B cell (primary cell): ENCODE measurements at regions not wholly inside any gene's neighbourhood (a gene's known extent, or its start where the extent isn't known, plus 50 kb on each side); places are given as distances from the start of the nearest gene placed in this dataset.

ENCODE experiments used
- ATAC-seq: fragments of 200-7000 bp; cut with Tn5 transposase; one replicate; pipeline ENCODE4 v1.10.0; 2021; ENCODE audit warnings: low read depth, mild to moderate bottlenecking, moderate number of reproducible peaks, moderate library complexity
- CTCF ChIA-PET: fragments of 350-600 bp; sonication (Branson Sonifier 250); formaldehyde crosslinking; loops from one replicate; lab custom pipeline; 2021; ENCODE audit warnings: antibody characterized with exemption, inconsistent platforms; lab: Charles Lee
- POLR2A ChIA-PET: fragments of 350-600 bp; sonication (Branson Sonifier 250); formaldehyde crosslinking; loops from one replicate; lab custom pipeline; 2021; ENCODE audit warnings: antibody characterized with exemption; lab: Charles Lee
- DNase-seq: peaks from one replicate; pipeline ENCODE4 v3.0.0; 2013
- H2AFZ ChIP-seq: 2 replicates; pipeline ENCODE4 v1.6.1; 2012; ENCODE audit warnings: mild to moderate bottlenecking, low read depth, low read length; ENCODE audit not compliant: insufficient read depth, poor library complexity, severe bottlenecking
- H3K27ac ChIP-seq, 2 donors: 1 replicate in 1 of 2; 2 replicates in 1 of 2; pipeline ENCODE4 v1.5.1; 2012 to 2013; ENCODE audit warnings: low read length in 2 of 2, mild to moderate bottlenecking in 2 of 2, moderate library complexity in 1 of 2
- H3K27me3 ChIP-seq, 4 experiments: fragments of 200-600 bp in 1 of 4; sonication (generic) in 1 of 4; replicated peaks in 1 of 4; 1 replicate in 2 of 4; 2 replicates in 2 of 4; pipeline versions ENCODE4 v1.6.1 to v1.7.0; 2013 to 2016; ENCODE audit warnings: low read length in 3 of 4, mild to moderate bottlenecking in 2 of 4, mixed read lengths in 1 of 4, moderate library complexity in 1 of 4; ENCODE audit not compliant: insufficient read depth in 4 of 4, control insufficient read depth in 3 of 4; ENCODE audit errors: control extremely low read depth in 1 of 4
- H3K36me3 ChIP-seq, 2 experiments: replicated peaks in 1 of 2; 1 replicate in 1 of 2; 2 replicates in 1 of 2; pipeline versions ENCODE4 v1.6.1 to v1.7.1; 2013; ENCODE audit warnings: low read length in 1 of 2; ENCODE audit not compliant: insufficient read depth in 2 of 2, control insufficient read depth in 1 of 2; ENCODE audit errors: control extremely low read depth in 1 of 2, extremely low read depth in 1 of 2
- H3K4me1 ChIP-seq, 2 donors: fragments of 200-600 bp in 1 of 2; sonication (generic) in 1 of 2; 1 replicate in 1 of 2; 2 replicates in 1 of 2; pipeline versions ENCODE4 v1.5.1 to v1.6.1; 2013 to 2017; ENCODE audit warnings: low read length in 2 of 2; ENCODE audit not compliant: control insufficient read depth in 2 of 2, insufficient read depth in 2 of 2
- H3K4me2 ChIP-seq: replicated peaks from 2 replicates; pipeline ENCODE3; 2012; ENCODE audit warnings: mild to moderate bottlenecking, low read depth, low read length; ENCODE audit not compliant: poor library complexity, severe bottlenecking
- H3K4me3 ChIP-seq, 5 experiments: fragments of 200-600 bp in 1 of 5; sonication (generic) in 1 of 5; 1 replicate in 3 of 5; 2 replicates in 2 of 5; pipeline versions ENCODE4 v1.5.1 to v1.7.0; 2011 to 2016; ENCODE audit warnings: low read length in 4 of 5, mild to moderate bottlenecking in 4 of 5, low read depth in 2 of 5, control low read depth in 1 of 5, moderate library complexity in 1 of 5; ENCODE audit not compliant: insufficient read depth in 1 of 5; ENCODE audit errors: control extremely low read depth in 1 of 5, extremely low read depth in 1 of 5
- H3K79me2 ChIP-seq: fragments of 200-600 bp; sonication (generic); one replicate; pipeline ENCODE4 v1.6.0; 2016; ENCODE audit warnings: low read length; ENCODE audit not compliant: control insufficient read depth, insufficient read depth
- H3K9ac ChIP-seq: fragments of 200-600 bp; sonication (generic); 2 replicates; pipeline ENCODE4 v1.6.1; 2017; ENCODE audit warnings: mild to moderate bottlenecking, low read length, moderate library complexity
- H3K9me3 ChIP-seq, 3 donors: one replicate each; pipeline versions ENCODE4 v1.6.1 to v1.7.1; 2013; ENCODE audit warnings: low read length in 2 of 3; ENCODE audit not compliant: control insufficient read depth in 2 of 3, insufficient read depth in 1 of 3; ENCODE audit errors: control extremely low read depth in 1 of 3
- H4K20me1 ChIP-seq: 2 replicates; pipeline ENCODE4 v1.6.0; 2012; ENCODE audit warnings: mild to moderate bottlenecking, low read length; ENCODE audit not compliant: insufficient read depth, control insufficient read depth, poor library complexity, severe bottlenecking
- H3K27ac Mint-ChIP-seq: one replicate; pipeline ENCODE4 v1.8.0; 2021; ENCODE audit warnings: mixed read lengths
- H3K27me3 Mint-ChIP-seq: one replicate; pipeline ENCODE4 v1.8.0; 2021; ENCODE audit warnings: mixed read lengths
- H3K4me1 Mint-ChIP-seq: one replicate; pipeline ENCODE4 v1.8.0; 2021; ENCODE audit warnings: mixed read lengths
- H3K4me3 Mint-ChIP-seq: one replicate; pipeline ENCODE4 v1.8.0; 2021; ENCODE audit warnings: mixed read lengths
- H3K9me3 Mint-ChIP-seq: one replicate; pipeline ENCODE4 v1.8.0; 2022; ENCODE audit warnings: mixed read lengths; ENCODE audit not compliant: insufficient read depth
- CTCF ChIP-seq: fragments of 200-600 bp; IDR thresholded peaks from one replicate; pipeline ENCODE4 v1.8.0; 2022; ENCODE audit warnings: antibody characterized with exemption, mild to moderate bottlenecking
- EZH2 ChIP-seq: IDR thresholded peaks from 2 replicates; pipeline ENCODE4 v1.6.1; 2012; ENCODE audit warnings: borderline replicate concordance, low read depth, mild to moderate bottlenecking, moderate library complexity, low read length; ENCODE audit not compliant: insufficient read depth, poor library complexity, severe bottlenecking
- WGBS: methylation state at CpG from one replicate; pipeline ENCODE4 v1.1.5; 2013; ENCODE audit warnings: missing lambda C conversion rate; ENCODE audit not compliant: insufficient coverage; 5-methylcytosine and 5-hydroxymethylcytosine counted together
- intact Hi-C: fragments of 100-400 bp; cut with micrococcal nuclease; formaldehyde crosslinking; loops from one replicate; pipeline ENCODE4 v1.10.0; 2022

GRCh38 chr12:75568801-75569200 is 57.4 kb upstream of the KRR1 start:
- no peak for DNase-seq
- no peaks in the 10 kb centered on the region for H3K36me3 ChIP-seq
- peaks cover 0 to 2% (median 1%) of the 10 kb centered on the region in 4 experiments for H3K27me3 ChIP-seq
- H3K9me3 ChIP-seq = no peaks in the 10 kb centered on the region
- H3K4me3 Mint-ChIP-seq = no peak overlapping the region
- H3K79me2 ChIP-seq = no peaks in the 10 kb centered on the region
- no peak overlapping the region for H3K27ac Mint-ChIP-seq
- H3K9ac ChIP-seq = no peak overlapping the region
- CTCF ChIA-PET = no interaction called here
- peaks cover 6% of the 10 kb centered on the region for H3K27me3 Mint-ChIP-seq
- H3K27ac ChIP-seq = no peak overlapping the region
- no peaks in the 10 kb centered on the region for H4K20me1 ChIP-seq
- ATAC-seq = no peak
- TF ChIP-seq CTCF = no peak
- intact Hi-C loops = no loop called here
- H3K9me3 Mint-ChIP-seq = no peaks in the 10 kb centered on the region
- H2AFZ ChIP-seq = no peak overlapping the region
- H3K4me3 ChIP-seq = no peak overlapping the region
- WGBS = 100% methylated on average over 1 of the region's 3 CpGs
- POLR2A ChIA-PET = no interaction called here
- H3K4me2 ChIP-seq = no peak overlapping the region
- no peaks in the 10 kb centered on the region for H3K4me1 Mint-ChIP-seq
- no peaks in the 10 kb centered on the region for H3K4me1 ChIP-seq

GRCh38 chr12:75568393-75568792 is 57.0 kb upstream of the KRR1 start:
- Histone ChIP-seq H3K27me3 (peaks cover 0 to 2% (median 1%) of the 10 kb centered on the region in 4 experiments), H3K4me3 (no peak overlapping the region), H2AFZ (no peak overlapping the region), H3K4me1 (no peaks in the 10 kb centered on the region), H4K20me1 (no peaks in the 10 kb centered on the region), H3K9me3 (no peaks in the 10 kb centered on the region), H3K9ac (no peak overlapping the region), H3K4me2 (no peak overlapping the region), H3K36me3 (no peaks in the 10 kb centered on the region), H3K79me2 (no peaks in the 10 kb centered on the region), H3K27ac (no peak overlapping the region)
- Mint-ChIP-seq H3K4me3 (no peak overlapping the region), H3K27ac (no peak overlapping the region), H3K4me1 (no peaks in the 10 kb centered on the region), H3K27me3 (peaks cover 6% of the 10 kb centered on the region), H3K9me3 (no peaks in the 10 kb centered on the region)
- no peak for ATAC-seq
- TF ChIP-seq CTCF (no peak), EZH2 (no peak)
- POLR2A ChIA-PET = no interaction called here
- no peak for DNase-seq
- CTCF ChIA-PET = no interaction called here
- WGBS = 96% methylated on average over 3 of the region's 4 CpGs
- intact Hi-C loops = no loop called here
